Bone marrow (tissue), 2 donors: ENCODE measurements at regions not wholly inside any gene's neighbourhood (a gene's known extent, or its start where the extent isn't known, plus 50 kb on each side); places are given as distances from the start of the nearest gene placed in this dataset.
"Not testable (repeated sequence)": the region's sequence is repeated elsewhere in the genome, so short reads cannot be mapped to it uniquely, and the experiment has no call there.

ENCODE experiments used
- DNase-seq, 2 donors: peaks; one replicate each; lab custom pipeline; 2025; lab: John Stamatoyannopoulos, UW

DNA sequence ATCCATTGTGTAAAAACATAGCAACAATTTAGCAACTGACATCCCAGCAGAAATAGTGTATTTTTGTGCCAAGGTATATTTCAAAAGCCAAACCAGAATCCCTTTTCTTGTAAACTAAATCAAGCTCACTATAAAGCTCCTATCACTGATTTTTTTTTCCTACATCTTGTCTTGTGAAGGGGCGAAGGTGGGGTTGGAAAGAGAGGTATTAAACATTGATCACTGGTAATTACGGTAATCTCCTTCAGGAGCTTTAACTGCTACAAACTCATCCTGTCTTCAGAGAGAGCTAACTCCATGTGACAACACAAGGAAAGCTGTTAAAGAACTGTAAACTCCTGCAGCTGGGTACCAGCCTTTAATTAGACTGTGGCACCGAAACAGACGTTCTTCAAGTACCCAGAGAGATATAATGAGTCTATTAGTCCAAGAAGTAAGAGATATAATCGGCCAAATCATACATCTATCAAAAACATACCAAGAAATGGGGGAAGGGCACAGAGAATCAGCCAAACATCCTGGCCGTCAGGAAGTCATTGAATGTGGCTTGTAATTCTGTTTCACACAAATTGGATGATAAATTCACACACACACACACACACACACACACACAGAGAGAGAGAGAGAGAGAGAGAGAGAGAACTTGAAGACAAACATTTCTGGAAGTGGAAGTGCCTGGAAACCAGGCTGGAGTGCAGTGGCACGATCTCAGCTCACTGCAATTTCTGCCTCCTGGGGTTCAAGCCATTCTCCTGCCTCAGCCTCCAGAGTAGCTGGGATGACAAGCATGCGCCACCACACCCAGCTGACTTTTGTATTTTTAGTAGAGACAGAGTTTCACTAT is 111.9 kb upstream of the PPARGC1A start:
- DNase-seq = no peak

DNA sequence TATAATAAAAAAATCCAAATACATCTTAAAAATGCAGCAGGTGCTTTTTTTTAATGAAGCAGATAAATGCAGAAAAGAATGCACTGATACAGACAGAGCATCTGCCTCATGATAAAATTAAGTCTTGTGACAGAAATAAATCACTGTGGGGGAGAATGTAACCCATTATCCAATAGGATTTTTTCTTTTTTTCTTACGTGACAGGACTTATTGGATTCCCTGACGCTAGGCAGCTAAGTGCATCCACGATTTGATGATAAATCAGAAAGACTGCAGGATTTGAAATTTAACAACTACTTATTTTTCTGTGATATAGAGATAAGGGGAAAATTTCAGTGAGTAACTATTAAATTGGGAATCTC is 110.6 kb upstream of the PPARGC1A start:
- DNase-seq = no peak

DNA sequence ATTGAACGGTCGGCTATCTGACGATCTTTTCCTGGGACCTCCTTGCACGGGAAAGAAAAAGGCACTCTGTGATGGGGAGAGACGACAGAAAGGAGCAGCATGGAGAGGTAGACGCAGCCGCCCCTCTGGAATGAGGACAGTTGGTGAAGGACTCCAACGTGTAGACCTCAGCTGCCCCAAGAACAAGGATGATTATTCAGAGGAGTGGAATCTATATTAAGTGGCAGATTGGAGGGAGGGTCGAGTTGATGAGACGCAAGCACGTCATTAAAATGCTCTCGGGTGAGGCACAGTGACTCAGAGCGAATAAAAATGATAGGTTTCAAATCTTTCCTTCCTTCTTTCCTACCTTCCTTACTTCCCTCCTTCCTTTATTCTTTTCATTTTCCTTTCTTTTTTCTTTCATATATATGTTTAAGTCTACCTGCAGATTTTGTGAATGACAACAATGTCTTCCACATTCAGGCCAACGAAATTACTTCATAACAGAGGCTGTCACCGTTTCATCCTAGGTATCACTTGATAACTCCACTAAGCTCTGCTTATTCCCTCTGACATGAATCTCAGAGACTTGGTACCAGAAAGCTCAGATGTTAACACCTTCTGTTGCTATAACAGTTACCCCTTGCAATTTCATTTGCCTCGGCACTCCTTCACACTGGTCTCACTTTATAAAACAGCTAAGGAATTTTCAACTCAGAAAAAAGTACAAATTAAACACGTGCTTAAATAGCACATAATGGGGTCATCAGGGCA is 110.0 kb upstream of the PPARGC1A start:
- DNase-seq = no peak

DNA sequence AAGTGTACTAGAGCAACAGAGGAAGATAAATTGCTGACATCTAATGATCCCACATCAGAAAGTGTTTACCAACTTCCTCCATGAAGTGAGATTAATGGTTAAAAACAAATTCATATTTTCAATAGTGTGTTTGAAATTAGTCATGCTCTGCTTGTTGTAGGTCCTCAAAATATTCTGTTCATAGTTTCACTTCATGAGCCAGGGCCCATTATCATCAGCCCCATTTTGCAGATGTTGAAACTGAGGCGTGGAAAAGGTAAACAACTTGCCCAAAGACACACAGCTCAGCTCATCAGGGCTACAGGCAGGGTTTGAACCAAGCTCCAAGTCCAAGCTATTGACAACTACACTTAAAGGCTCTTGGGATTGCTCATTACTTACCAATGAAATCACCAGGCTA is 103.5 kb upstream of the PPARGC1A start:
- no peak for DNase-seq

DNA sequence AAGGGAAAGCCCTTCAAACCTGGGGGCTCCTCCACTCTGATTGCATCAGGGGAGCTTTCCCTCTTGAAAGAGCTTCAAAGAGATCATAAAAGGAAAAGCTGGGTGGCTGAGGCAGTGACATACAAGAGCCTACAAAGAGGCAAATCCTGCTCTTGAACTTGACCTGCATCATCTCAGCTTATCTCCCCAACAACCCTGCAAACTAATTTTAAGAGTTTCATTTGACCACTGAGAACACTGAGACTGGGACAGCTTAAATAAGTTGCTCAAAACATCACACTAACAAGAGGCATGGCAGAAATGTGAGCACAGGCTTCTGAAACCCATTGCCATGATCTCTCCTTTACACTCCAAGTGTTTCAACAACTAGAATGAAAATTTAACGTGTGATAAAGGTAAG is 101.6 kb upstream of the PPARGC1A start:
- no peak for DNase-seq

DNA sequence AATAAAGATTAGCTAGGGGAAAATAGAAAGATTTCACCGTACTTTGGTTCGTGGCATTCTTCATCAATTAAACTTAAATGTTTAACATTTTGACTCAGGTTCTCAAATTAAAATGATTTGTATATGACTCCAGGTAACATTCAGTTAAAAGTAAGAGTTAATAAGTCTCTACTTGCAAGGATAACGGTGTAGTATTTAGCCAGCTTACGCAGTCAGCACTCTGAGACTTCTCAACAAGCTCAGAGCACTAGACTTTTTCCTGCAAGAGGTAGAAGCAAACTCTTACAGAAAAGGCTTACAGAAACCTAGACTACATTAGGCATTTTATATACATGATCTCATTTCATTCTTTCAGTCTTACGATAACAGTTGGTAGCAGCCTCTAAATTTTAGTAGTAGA is 96.4 kb upstream of the PPARGC1A start:
- DNase-seq = no peak

GRCh38 chr4:23981328-23981727 is 91.5 kb upstream of the PPARGC1A start:
- DNase-seq = no peak

- DNase-seq = no peak
Observed at GRCh38 chr4:23979534-23979933, 89.7 kb upstream of the PPARGC1A start.

DNA sequence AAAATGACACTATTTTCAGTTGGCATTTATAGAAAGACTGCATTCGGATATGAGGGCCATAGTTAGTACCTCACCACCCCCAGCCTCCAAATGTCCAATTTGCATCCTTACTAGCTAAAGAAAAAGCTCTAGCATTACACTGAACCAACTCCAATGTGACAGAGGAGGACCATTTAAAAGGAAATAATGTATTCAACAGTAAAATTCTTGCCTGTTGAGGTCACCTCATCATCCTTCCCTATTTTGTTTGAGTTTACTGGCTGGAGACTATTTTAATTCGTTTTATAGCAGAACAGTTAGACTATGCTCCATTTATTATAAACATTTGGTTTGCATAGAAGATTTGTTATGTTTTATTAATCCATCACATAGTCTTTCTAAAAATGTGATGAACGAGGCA is 88.2 kb upstream of the PPARGC1A start:
- no peak for DNase-seq

DNA sequence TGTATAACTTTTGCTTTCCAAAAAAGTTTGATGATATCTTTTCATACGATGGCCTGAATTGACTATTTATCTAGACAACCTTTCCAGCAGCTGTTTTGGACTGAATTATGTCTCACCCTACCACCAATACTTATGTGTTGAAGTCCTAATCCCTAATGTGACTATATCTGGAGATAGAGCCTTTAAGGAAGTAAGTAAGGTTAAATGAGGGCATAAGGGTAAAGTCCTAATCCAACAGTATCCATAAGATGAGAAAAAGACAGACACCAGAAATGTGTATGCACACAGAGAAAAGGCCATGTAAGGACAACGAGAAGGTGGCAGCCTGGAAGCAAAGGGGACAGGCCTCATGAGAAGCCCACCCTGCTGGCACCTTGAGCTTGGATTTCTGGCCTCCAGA is 86.6 kb upstream of the PPARGC1A start:
- DNase-seq = no peak

DNA sequence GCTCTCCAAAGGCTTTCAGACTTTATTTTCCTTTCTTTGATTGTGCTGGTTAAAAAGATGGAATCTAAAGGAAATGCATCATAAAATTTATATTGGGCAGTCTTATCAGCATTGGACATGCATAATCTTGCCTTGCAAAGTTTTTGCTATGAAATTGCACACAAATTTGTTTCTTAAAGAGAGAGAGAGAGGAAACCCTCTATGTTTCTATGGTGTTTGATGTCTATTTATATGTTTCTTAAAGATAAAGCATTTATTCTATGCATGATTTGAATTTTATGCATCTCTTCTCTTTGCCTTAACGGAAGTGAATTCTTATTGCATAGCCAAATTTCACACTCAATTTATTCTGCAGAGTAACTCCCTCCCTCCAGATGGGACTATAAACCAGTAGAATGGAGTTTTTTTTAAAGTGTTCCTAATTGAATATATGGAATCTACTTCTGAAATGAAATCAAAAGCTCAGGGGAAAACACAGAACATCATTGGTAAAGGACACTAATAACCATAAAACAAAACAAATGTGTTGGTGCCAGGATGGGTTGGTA is 83.5 kb upstream of the PPARGC1A start:
- no peak for DNase-seq

- DNase-seq = no peak
Observed at GRCh38 chr4:23972805-23973204, 83.0 kb upstream of the PPARGC1A start.

DNA sequence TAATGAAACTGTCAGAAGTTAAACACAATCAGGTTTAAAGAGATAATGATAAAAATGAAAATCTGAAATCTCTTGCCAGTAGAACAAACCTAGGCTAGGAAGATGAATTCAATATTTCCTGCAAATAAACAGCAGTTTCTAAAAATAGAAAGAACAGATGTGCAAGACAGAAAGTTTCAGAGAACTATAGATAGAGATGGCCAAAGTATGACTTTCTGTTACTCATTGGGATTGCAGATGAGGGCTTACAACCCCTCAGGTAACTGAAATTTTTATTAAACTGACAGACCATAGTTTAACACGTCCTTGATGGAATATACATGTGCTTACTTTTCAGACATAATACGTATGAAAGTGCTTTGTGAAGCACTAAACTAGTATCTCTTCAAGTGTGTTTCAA is 82.3 kb upstream of the PPARGC1A start:
- DNase-seq = no peak

DNA sequence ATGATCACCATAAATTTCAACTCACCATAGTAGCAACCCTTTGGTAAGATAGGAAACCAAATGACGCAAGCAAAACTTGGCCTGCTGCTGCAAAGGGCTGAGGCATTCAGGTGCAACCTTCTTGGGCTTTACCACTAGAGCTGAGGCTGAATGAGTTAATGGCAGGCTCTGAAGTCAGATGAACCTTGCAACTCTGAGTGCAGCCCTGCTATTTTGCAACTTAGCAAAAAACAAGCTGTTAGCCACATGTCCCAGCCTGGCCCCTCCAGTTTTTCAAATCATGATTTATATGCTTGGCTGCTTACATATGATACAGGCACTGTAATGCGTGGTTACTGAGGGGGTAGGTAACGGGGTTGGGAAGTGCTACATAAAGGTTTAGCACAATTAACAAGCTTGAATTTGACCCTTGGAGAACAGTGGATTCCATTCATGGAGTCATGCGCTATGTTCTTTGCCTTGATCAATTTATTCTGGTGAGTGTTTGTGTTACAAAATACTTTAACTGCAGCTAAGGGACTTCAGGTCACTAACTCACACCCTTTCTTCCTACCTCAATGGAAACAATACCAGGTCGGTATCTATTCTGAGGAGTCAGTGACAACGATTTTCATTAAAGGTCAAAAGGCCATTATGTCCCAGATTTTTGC is 80.5 kb upstream of the PPARGC1A start:
- no peak for DNase-seq

GRCh38 chr4:23969635-23970145 is 79.8 kb upstream of the PPARGC1A start:
- no peak for DNase-seq

DNA sequence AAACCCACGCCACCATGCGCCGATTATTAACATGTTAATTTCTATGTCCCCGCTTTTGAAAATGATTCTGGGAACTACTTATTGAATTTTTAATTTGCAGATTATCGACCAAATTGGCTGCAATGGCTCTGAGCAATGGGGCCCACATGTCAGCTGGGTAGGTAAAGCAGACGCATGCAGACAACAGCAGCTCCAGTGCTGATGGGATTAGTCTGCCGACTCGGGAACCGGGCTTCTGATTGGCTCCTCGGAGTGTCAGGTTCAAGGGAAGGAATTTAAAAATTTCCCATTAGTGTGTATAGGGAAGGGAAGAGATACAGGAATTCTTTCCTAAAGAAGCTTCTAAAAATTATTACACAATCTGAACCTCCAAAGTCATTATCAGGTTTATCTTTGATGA is 77.4 kb upstream of the PPARGC1A start:
- no peak for DNase-seq

GRCh38 chr4:23966725-23967124 is 76.9 kb upstream of the PPARGC1A start:
- no peak for DNase-seq

DNA sequence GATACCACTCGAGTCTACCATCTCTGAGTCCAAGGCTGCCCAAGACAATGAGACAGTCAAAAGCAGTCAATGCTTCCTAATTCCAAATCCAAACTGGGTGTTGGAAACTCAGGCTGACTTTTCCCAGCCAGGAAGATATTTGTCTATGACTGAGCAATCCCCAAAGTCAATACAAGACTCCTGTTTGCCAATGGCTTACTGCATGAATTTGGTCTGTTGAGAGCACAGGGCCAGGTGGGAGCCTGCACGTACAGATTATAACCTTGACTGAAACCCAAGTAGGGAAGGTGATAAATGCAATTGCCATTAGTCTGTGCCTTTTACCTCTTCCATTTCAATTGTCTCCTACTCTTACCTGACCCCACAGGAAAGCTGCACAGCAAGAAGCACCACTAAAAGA is 72.6 kb upstream of the PPARGC1A start:
- DNase-seq = no peak

GRCh38 chr4:23961395-23961794 is 71.5 kb upstream of the PPARGC1A start:
- DNase-seq = not testable (repeated sequence)

DNA sequence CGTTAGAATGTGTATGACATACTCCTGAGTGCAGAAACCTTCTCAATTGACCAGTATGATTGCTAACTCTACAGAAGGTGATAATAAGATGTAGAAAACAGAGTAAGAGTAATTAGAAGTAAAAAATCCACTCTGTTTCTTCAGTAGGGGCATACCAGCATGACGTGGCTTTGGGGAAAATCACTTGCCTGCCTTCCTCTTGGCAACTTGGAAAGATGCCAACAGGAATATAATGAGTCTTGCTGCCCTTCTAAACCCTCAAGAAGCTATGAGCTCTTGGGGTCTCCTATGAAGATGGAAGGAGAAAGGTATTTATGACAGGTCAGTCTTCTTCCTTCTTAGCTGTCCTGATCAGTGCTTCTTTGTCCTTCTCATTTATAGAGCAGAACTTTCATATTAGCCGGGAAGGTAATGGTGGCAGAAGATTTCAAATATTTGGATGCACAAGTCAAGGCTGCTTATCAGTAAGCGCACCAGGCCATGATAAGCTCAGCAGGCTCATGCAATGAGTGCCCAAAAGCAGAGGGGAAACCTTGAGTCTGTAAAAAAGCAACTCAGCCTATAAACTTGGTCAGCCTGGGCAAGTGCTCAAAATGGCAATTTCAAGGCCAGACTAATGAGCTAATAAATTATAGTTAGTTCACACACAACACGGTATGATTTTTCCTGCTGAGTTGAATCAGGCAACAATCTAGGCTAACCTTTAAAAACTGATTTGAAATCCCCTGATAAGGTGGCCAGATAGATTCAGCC is 69.7 kb upstream of the PPARGC1A start:
- no peak for DNase-seq

DNA sequence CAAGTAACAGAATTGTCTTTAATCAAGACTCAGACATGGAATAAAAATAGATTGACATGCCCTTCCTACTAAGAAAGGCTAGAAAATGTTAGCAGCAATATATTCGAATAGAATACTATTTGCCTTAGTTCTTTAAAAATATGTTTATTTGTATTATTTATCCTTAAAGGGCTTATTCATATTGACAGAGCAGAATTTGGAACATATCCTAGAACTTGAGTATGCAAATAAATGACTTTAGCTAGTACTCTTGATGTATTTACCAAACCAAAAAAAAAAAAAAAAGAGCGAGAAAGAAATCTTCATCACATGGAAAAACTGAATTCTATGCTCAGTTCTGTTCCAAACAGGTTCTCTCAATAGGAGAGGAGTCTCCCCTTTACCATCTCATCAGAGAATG is 68.9 kb upstream of the PPARGC1A start:
- DNase-seq = no peak

- DNase-seq = no peak
Observed at GRCh38 chr4:23957465-23957864, 67.6 kb upstream of the PPARGC1A start.
